Stimulated activated CD4-positive, alpha-beta T cell treated with anti-CD3 and anti-CD28 coated beads, Interleukin-12 subunit alpha, Interleukin-12 subunit beta, amount 100 ng/mL, for 4 hours (primary cell): ENCODE measurements at regions not wholly inside any gene's neighbourhood (a gene's known extent, or its start where the extent isn't known, plus 50 kb on each side); places are given as distances from the start of the nearest gene placed in this dataset.
"Not testable (repeated sequence)": the region's sequence is repeated elsewhere in the genome, so short reads cannot be mapped to it uniquely, and the experiment has no call there.

Experiments
- DNase-seq: peaks from one replicate; pipeline ENCODE4 v3.0.0-alpha.2; 2020

GRCh38 chr7:29619111-29619510, 55.5 kb downstream of the PRR15 start:
- DNase-seq = no peak

- DNase-seq = no peak
These were observed 56.4 kb downstream of the PRR15 start for GRCh38 chr7:29619848-29620555.

DNA sequence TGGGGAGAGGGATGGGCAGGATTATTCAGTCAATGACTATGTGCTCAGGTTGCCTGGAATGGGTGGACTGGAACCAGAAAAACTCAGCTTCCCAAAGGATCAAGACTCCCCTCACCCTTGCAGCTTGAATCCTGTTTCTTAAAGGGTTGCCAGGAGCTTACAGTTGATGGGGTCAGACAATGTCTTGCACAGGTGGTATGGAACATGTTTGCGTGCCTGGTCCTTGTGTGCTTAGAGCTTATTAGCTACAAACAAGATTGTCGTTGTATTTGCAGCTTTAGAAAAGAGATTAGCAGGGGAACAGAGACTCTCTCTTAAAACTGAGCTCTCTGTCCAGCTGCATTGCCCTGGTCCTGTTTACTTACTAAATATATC, 56.9 kb downstream of the PRR15 start:
- DNase-seq = no peak

DNA sequence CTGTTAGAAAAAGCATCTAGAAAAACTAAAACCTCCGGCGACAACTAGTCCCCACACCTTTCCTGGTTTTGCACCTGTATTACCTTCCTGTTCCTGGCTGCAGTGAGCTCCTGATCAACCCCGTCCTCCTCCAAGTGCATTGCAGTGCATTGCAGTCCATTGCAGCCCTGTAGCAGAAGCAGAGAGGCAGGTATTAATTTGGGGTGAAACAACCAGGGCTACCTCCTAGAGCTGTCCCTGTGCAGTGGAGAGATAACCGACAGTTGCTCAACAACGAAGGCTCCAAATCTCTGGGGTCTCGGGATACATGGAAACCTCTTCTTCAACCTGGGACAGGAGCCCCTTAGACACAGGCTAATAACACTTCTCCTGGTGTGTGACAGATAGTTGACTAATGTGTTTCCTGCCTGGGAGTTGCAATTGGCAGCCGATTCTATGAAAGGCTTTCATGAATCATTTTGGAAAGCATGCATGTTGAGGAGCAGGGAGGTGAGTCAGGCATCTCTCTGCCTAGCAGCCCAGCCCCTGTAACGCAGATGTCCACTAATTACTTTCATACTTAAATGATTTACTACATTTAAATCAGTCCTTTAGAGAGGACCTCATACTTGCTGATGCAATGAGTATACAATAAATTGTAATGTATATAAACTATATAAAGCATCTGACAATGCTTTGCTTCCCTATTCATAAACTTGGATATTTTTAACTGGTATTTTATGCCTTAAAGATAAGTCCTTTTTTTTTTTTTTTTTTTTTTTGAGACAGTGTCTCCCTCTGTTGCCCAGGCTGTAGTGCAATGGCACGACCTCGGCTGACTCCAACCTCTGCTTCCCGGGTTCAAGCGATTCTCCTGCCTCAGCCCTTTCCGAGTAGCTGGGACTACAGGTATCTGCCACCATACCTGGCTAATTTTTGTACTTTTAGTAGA, 59.0 kb downstream of the PRR15 start:
- DNase-seq = no peak

DNA sequence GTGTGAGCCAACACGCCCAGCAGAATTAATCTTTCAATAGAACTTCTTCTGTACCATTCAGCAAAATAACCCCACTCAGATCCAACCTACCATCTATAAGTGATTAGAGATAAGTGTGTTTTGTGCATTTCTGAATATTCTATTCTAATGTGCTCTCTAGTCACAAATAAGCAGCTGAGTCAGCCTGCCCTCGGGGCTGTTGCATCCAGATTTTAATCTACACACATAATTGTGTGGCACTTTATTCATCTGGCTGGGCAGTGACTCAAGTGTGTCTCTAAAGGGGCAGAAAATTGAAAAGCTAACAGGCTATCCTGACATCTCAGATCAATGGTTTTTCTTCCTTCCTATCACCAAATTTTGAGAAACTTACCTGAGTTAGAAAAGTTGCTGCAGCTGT, 60.3 kb downstream of the PRR15 start:
- no peak for DNase-seq

DNA sequence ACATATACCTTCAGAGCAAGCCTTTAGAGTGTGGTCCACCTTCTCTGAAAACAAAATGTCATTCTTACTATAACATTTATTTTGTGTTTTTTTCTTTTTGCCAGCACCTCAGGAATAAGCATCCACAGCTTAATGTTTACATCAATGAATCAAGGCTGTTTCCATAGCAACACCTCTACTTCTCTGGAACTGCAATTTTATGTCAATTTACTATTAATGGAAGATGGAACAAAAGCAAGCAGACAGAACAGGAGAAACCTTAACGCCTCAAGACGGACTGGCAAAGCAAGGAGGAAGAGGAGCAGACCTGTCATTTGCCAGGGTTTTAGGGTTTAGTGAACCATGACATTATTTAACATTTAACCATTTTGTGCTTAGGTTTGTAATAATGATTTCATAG, 63.1 kb downstream of the PRR15 start:
- no peak for DNase-seq

DNA sequence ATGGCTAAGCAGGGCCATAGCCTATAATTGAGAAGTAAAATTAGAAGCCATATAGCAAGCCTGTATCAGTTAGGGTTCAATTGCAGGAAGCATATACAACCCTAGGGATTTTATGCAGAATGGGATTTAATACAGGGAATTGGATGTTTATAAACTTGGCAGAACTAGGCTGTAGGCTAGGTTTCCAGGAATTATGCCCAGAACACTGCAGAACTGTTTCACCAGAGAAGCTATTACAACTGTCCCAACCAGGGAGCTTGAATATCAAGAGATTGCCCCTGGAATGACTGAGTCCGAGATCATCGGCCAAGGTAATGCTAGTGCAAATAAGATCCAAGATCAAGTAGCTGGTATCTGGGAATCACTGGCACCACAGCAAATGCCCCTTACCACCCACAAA, 64.0 kb downstream of the PRR15 start:
- no peak for DNase-seq

DNA sequence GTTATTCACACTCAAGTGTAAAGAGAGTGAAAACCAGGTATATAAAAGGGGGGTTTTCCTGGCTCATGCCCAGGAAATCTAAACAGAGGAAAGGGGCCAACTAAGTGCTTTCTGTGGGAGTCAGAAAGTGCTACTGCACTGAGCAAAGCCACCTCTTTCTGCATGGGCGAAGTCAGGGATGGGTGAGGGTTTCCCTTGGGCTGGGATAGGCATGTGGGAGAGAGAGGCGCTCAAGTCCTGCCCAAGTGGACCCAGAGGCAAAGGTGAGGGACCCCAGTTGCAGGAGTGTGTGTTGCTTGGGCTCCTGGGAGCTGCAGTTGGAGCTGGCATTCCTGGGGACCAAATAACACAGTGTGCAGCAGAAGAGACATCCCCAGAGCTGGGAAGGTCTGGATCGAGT, 65.9 kb downstream of the PRR15 start:
- DNase-seq = no peak

GRCh38 chr7:29635067-29636008, 71.7 kb downstream of the PRR15 start:
- DNase-seq = not testable (repeated sequence)

- DNase-seq = no peak
These were observed 72.3 kb downstream of the PRR15 start for GRCh38 chr7:29636009-29636351.

DNA sequence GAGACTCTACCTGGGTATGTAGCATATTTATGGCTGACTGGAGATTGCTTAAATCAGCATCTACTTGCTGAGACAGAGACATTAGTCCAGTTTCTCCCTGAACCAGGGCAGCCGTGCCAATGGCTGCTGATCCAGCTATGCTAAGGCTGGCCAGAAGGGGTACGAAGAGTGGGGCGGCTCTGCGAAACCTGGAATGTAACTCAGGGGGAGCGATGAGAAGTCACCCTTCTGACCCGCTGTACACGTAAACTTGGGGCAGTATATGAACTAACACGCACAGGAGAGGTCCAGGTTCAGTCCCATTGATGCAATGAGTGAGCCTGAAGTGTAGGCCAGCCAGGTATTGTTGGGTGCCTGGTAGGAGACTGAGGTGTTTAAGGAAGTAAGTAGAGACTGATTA, 73.7 kb downstream of the PRR15 start:
- DNase-seq = no peak

GRCh38 chr7:29638841-29639240, 75.2 kb downstream of the PRR15 start:
- DNase-seq = not testable (repeated sequence)

- DNase-seq = no peak
These were observed 75.8 kb downstream of the PRR15 start for GRCh38 chr7:29639386-29639785.

- no peak for DNase-seq
These were observed 76.4 kb downstream of the PRR15 start for GRCh38 chr7:29639886-29640595.

DNA sequence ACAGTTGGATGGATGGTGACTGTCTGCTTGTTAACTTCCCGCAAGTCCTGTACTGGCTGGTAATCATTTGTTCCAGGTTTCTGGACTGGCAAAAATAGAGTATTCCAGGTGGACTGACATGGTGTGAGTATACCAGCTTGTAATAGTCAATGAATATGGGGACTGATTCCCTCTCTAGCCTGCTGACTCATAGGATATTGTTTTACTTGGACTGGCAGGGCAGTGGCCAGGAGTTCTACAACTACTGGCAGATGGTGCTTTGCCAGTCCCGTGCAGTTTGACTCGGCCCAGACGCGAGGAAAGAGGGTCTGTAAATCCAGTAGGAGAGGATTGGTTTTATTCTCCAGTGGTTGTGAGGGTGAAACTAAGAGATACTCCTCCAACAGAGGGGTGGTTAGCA, 78.0 kb downstream of the PRR15 start:
- no peak for DNase-seq

GRCh38 chr7:29642494-29643155, 79.0 kb downstream of the PRR15 start:
- no peak for DNase-seq

GRCh38 chr7:29646116-29646515, 82.5 kb downstream of the PRR15 start:
- not testable (repeated sequence) for DNase-seq

DNA sequence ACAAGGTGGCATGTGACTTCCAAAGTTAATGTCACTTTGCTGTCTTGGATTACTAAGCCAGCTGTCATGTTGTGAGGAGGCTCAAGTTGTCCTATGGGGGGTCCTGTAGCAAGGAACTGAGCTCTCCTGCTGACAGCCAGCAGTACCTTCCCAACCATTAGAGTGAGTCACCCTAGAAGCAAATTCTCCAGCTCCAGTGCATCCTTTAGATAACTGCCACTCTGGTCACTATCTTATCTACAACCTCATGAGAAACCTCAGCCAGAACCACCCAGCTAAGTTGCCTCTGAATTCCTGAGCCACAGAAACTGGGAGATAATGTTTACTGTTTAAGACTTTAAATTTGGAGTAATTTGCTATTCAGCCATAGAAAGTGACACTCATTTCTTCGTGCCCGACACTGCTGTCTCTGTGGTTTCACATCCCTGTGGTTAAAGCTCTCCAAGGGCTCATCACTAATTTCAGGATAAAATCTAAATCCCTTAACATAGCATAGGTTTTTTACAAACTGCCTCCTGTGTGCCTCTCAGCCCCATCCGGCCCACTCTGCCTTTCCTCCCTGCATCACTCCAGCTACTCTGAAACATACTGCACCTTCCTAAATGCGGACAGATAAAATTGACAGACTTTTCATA, 83.5 kb downstream of the PRR15 start:
- DNase-seq = no peak

GRCh38 chr7:29647691-29648210, 84.1 kb downstream of the PRR15 start:
- DNase-seq = not testable (repeated sequence)

DNA sequence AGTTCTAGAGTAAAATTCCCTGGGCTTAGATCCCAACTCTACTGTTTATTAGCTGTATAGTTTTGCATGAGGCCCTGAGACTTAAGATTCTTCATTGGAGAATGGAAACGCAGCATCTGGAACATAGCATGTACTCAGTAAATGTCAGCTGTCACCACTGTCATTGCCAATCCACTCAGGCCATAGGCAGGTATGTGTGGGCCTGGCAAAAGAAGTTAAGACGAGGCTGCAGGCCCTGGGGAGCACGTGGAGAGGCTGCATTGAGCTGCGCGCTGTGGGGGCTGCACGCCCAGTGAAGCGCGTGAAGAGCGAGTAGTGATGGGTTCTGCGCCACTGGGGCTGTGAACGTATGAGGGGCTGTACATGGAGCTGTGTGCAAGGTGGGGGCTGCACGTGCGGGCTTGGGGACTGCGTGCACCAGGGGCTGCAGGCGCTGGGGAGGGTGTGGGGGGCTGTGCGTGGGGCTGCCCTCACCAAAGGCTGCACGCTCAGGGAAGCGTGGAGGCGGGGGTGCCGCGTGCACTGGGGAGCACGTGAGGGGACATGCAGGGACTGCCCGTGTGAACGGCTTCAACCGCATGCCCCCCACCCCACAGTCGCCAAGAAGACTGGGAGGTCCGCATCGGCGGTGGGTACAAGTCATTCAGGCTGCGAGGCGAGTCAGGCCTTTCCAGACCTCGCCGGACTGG, 85.5 kb downstream of the PRR15 start:
- DNase-seq = no peak

DNA sequence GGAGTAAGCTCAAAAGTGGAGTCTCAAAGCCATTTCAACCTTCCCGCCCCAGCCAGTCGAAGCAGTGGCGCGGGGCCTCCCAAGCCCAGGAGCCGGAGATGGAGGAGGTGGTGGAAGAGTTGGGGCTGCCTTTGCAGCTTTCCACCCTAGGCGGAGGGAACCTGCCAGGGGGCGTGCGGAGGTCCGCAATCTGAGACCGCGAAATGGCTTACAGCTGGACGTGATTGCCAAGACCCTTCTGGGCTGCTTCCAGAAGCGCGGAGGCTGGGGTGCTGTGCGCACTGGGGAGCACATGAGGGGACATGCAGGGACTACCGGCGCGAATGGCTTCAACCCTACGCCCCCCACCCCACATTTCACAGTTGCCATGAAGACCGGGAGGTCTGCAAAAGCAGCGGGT, 86.2 kb downstream of the PRR15 start:
- no peak for DNase-seq
